ENCODE measurements at regions not wholly inside any gene's neighbourhood (a gene's known extent, or its start where the extent isn't known, plus 50 kb on each side); places are given as distances from the start of the nearest gene placed in this dataset.

GRCh38 chr10:94235461-94235860, 127.3 kb downstream of the NOC3L start:
- no peak for TF ChIP-seq ZSCAN16 (tag by site-specific recombination; IDR thresholded peaks at IDR 0.05)
- TF ChIP-seq SP2 (tag by site-specific recombination; IDR thresholded peaks at IDR 0.05): no peak
- TF ChIP-seq ZNF747 (tag by site-specific recombination; IDR thresholded peaks at IDR 0.05): no peak
- no peak for TF ChIP-seq REST (tag by site-specific recombination; IDR thresholded peaks at IDR 0.05)
- TF ChIP-seq ZNF561 (tag by site-specific recombination; IDR thresholded peaks at IDR 0.05; ENCODE audit: borderline replicate concordance): no peak
- TF ChIP-seq CTCF (tag by site-specific recombination; IDR thresholded peaks at IDR 0.05): no peak
- TF ChIP-seq ZNF449 (tag by site-specific recombination; IDR thresholded peaks at IDR 0.05): no peak

All from HEK293 (cell line).